ENCODE measurements at regions not wholly inside any gene's neighbourhood (a gene's known extent, or its start where the extent isn't known, plus 50 kb on each side); places are given as distances from the start of the nearest gene placed in this dataset.

GRCh38 chr4:176587920-176588319 lies 204.8 kb downstream of the VEGFC start:
- DNase-seq (ENCODE audit: low spot score) (no peak), FAIRE-seq (no peak), ATAC-seq (no peak)
- 0% methylated on average over 2 of the region's 2 CpGs for WGBS (ENCODE audit: low lambda C conversion rate)
- TF ChIP-seq ZNF569 (CRISPR knock-in tag; IDR thresholded peaks at IDR 0.05; ENCODE audit: borderline replicate concordance) (no peak), ZFAT (CRISPR knock-in tag; conservative IDR thresholded peaks at IDR 0.05) (no peak), LRRFIP1 (CRISPR knock-in tag; conservative IDR thresholded peaks at IDR 0.05) (no peak), ZBTB26 (CRISPR knock-in tag; IDR thresholded peaks at IDR 0.05; ENCODE audit: borderline replicate concordance) (no peak), IKZF5 (CRISPR knock-in tag; IDR thresholded peaks at IDR 0.05) (no peak), ZNF446 (CRISPR knock-in tag; IDR thresholded peaks at IDR 0.05) (no peak), FOXM1 (CRISPR knock-in tag; IDR thresholded peaks at IDR 0.05) (no peak), RNF219 (CRISPR knock-in tag; IDR thresholded peaks at IDR 0.05) (no peak), ZNF138 (CRISPR knock-in tag; IDR thresholded peaks at IDR 0.05; ENCODE audit: low read depth) (no peak), PLRG1 (conservative IDR thresholded peaks at IDR 0.05) (no peak), TEF (CRISPR knock-in tag; IDR thresholded peaks at IDR 0.05) (no peak), ONECUT2 (CRISPR knock-in tag; IDR thresholded peaks at IDR 0.05) (no peak), SMAD3 (CRISPR knock-in tag; IDR thresholded peaks at IDR 0.05) (no peak), ZBTB46 (CRISPR knock-in tag; IDR thresholded peaks at IDR 0.05; ENCODE audit: borderline replicate concordance) (no peak), ELF4 (CRISPR knock-in tag; IDR thresholded peaks at IDR 0.05; ENCODE audit: borderline replicate concordance) (no peak)
- intact Hi-C loops (cut with micrococcal nuclease; ENCODE audit: unreplicated experiment): no loop called here
- Histone ChIP-seq H3K79me2 (ENCODE audit: insufficient read depth, low read length) (no peaks in the 10 kb centered on the region), H3K27me3 (ENCODE audit: control insufficient read depth in 1 of 2, insufficient read depth in 2 of 2, low read length in 2 of 2) (no peaks in the 10 kb centered on the region), H3K4me2 (ENCODE audit: low read depth, low read length) (no peak overlapping the region), H3K9me3 (ENCODE audit: low read length) (no peaks in the 10 kb centered on the region; the same call in 1 of the 2 replicates), H4K20me1 (ENCODE audit: insufficient read depth, low read length) (no peaks in the 10 kb centered on the region), H3K36me3 (replicated peaks in 1 of 2; ENCODE audit: control insufficient read depth in 1 of 2, insufficient read depth in 2 of 2, low read length in 2 of 2) (no peaks in the 10 kb centered on the region), H3K4me1 (ENCODE audit: insufficient read depth, low read length) (no peaks in the 10 kb centered on the region), H3K9ac (ENCODE audit: insufficient read depth, low read depth, low read length) (no peak overlapping the region), H2AFZ (ENCODE audit: low read length) (no peak overlapping the region), H3K27ac (ENCODE audit: extremely low read length, insufficient read depth, low read length) (no peak overlapping the region), H3K4me3 (replicated peaks in 1 of 3; ENCODE audit: insufficient read depth in 1 of 3, low read depth in 2 of 3, low read length in 3 of 3) (no peak overlapping the region)
- ChIA-PET POLR2A (no interaction called here), CTCF (ENCODE audit: low intra/inter-chr PET ratio, low total read pairs) (no interaction called here)
- in situ Hi-C loops (cut with HindIII; ENCODE audit: extremely low pct_ligation_motif_present, low pct_unique_long_range_greater_than_20kb): no loop called here
- no TSS peak for BruUV-seq (replicated peaks)
